Osteoblast (primary cell): ENCODE measurements at regions not wholly inside any gene's neighbourhood (a gene's known extent, or its start where the extent isn't known, plus 50 kb on each side); places are given as distances from the start of the nearest gene placed in this dataset.

Experiments used
- DNase-seq: peaks from one replicate; pipeline ENCODE4 v3.0.0; 2011; ENCODE audit warnings: low spot score, mixed read lengths; ENCODE audit not compliant: insufficient read length; ENCODE audit errors: missing footprints
- H2AFZ ChIP-seq: 2 replicates; pipeline ENCODE4 v1.6.0; 2011; ENCODE audit warnings: mild to moderate bottlenecking, low read length
- H3K27ac ChIP-seq: 2 replicates; pipeline ENCODE4 v1.5.1; 2011; ENCODE audit warnings: mild to moderate bottlenecking, low read depth, low read length, moderate library complexity
- H3K27me3 ChIP-seq: 2 replicates; pipeline ENCODE4 v1.6.0; 2012; ENCODE audit warnings: mild to moderate bottlenecking, control low read depth, inconsistent platforms, low read length, moderate library complexity; ENCODE audit not compliant: insufficient read depth
- H3K36me3 ChIP-seq: 2 replicates; pipeline ENCODE4 v1.5.1; 2011; ENCODE audit warnings: mild to moderate bottlenecking, low read length, control low read depth, moderate library complexity; ENCODE audit not compliant: insufficient read depth
- H3K4me1 ChIP-seq: 2 replicates; pipeline ENCODE4 v1.5.1; 2011; ENCODE audit warnings: mild to moderate bottlenecking, low read length, control low read depth, moderate library complexity; ENCODE audit not compliant: insufficient read depth
- H3K4me2 ChIP-seq: 2 replicates; pipeline ENCODE4 v1.6.0; 2011; ENCODE audit warnings: mild to moderate bottlenecking, low read length; ENCODE audit not compliant: insufficient read depth
- H3K4me3 ChIP-seq: fragments of 200-600 bp; sonication (generic); 3 replicates; pipeline ENCODE4 v1.5.1; 2012; ENCODE audit warnings: mild to moderate bottlenecking, low read length, inconsistent platforms; ENCODE audit not compliant: insufficient read depth
- H3K79me2 ChIP-seq: 2 replicates; pipeline ENCODE4 v1.6.0; 2012; ENCODE audit warnings: mild to moderate bottlenecking, low read length, control low read depth, inconsistent platforms; ENCODE audit not compliant: insufficient read depth
- H3K9me3 ChIP-seq: 2 replicates; pipeline ENCODE4 v1.5.1; 2011; ENCODE audit warnings: low read depth, low read length, control low read depth
- H4K20me1 ChIP-seq: 2 replicates; pipeline ENCODE4 v1.6.0; 2012; ENCODE audit warnings: mild to moderate bottlenecking, low read length, control low read depth; ENCODE audit not compliant: insufficient read depth
- TF ChIP-seq, protein P1 (sequence below): IDR thresholded peaks from 2 replicates; pipeline ENCODE4 v1.5.1; 2011; ENCODE audit warnings: mild to moderate bottlenecking, low read depth, low read length, moderate library complexity; ENCODE audit errors: extremely low read depth

DNA sequence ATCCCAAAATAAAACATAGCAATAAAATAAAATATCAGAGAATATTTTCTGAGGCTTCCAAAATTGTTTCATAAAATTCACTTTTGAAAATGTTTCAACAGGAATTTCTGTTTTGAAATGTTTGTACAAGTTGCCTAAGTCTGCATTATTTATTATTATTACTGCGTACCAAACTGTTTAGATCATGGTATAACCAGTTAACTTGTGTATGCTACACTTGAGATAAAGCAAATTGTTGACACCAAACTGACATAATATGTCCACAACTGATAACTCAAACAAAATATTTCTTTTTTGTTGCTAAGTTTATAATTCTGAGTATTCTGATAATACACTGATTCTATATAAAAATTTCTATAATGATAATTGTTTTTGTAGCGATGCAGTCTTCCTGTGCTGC is 531.8 kb upstream of the EYS start:
- Histone ChIP-seq H3K9me3 (peaks cover 2% of the 10 kb centered on the region), H3K4me2 (no peak overlapping the region), H3K27ac (no peak overlapping the region), H4K20me1 (no peaks in the 10 kb centered on the region), H3K79me2 (no peaks in the 10 kb centered on the region), H2AFZ (no peak overlapping the region), H3K36me3 (no peaks in the 10 kb centered on the region), H3K4me1 (no peaks in the 10 kb centered on the region), H3K27me3 (no peaks in the 10 kb centered on the region), H3K4me3 (no peak overlapping the region)
- TF ChIP-seq, protein P1, sequence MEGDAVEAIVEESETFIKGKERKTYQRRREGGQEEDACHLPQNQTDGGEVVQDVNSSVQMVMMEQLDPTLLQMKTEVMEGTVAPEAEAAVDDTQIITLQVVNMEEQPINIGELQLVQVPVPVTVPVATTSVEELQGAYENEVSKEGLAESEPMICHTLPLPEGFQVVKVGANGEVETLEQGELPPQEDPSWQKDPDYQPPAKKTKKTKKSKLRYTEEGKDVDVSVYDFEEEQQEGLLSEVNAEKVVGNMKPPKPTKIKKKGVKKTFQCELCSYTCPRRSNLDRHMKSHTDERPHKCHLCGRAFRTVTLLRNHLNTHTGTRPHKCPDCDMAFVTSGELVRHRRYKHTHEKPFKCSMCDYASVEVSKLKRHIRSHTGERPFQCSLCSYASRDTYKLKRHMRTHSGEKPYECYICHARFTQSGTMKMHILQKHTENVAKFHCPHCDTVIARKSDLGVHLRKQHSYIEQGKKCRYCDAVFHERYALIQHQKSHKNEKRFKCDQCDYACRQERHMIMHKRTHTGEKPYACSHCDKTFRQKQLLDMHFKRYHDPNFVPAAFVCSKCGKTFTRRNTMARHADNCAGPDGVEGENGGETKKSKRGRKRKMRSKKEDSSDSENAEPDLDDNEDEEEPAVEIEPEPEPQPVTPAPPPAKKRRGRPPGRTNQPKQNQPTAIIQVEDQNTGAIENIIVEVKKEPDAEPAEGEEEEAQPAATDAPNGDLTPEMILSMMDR = no peak
- no peak for DNase-seq

DNA sequence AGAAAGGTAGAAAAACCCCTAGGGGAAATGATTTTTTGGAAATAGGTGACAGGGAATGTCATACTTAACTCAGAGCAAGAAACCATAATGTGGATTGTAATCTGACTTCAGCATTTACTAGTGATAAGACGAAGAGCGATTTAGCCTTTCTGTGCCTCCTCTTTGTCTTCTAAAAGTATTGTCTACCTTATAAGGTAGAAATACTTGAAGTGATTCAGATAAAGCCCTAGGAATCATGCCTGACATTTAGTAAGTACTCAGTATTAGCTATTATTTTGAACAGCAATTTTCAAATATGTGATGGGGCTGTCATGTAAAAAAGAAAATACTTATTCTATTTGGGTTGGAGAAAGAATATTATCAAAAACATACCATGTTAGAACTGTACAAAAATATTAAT is 525.9 kb upstream of the EYS start:
- Histone ChIP-seq H3K4me1 (no peaks in the 10 kb centered on the region), H3K9me3 (peaks cover 2% of the 10 kb centered on the region), H3K79me2 (no peaks in the 10 kb centered on the region), H3K4me2 (no peak overlapping the region), H2AFZ (no peak overlapping the region), H3K27ac (no peak overlapping the region), H3K36me3 (no peaks in the 10 kb centered on the region), H3K4me3 (no peak overlapping the region), H3K27me3 (no peaks in the 10 kb centered on the region), H4K20me1 (no peaks in the 10 kb centered on the region)
- no peak for DNase-seq
- TF ChIP-seq, protein P1 = no peak

DNA sequence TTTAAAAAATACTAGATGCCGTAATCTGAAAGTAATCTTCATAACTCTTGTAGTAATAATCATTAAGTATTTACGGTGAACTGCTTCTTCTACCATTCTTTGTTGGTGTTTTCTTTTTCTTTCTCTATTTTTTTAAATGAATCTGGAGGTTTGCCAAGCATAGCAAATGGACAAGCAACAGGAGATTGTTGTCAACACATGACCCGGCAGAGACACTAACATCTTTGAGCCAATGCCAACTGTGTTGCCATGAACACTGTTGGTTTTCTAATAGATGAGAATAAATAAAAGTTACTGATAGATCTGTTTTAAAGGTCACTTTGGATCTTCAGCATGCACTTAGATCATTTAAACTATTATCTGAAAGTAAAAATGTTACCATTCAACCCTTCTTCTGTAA is 523.6 kb upstream of the EYS start:
- TF ChIP-seq, protein P1 = no peak
- H3K27me3 ChIP-seq = no peaks in the 10 kb centered on the region
- no peak overlapping the region for H3K4me2 ChIP-seq
- H3K4me1 ChIP-seq = no peaks in the 10 kb centered on the region
- no peak for DNase-seq
- H3K4me3 ChIP-seq = no peak overlapping the region
- H4K20me1 ChIP-seq = no peaks in the 10 kb centered on the region
- no peaks in the 10 kb centered on the region for H3K79me2 ChIP-seq
- no peaks in the 10 kb centered on the region for H3K9me3 ChIP-seq
- no peaks in the 10 kb centered on the region for H3K36me3 ChIP-seq
- H2AFZ ChIP-seq = no peak overlapping the region
- no peak overlapping the region for H3K27ac ChIP-seq

DNA sequence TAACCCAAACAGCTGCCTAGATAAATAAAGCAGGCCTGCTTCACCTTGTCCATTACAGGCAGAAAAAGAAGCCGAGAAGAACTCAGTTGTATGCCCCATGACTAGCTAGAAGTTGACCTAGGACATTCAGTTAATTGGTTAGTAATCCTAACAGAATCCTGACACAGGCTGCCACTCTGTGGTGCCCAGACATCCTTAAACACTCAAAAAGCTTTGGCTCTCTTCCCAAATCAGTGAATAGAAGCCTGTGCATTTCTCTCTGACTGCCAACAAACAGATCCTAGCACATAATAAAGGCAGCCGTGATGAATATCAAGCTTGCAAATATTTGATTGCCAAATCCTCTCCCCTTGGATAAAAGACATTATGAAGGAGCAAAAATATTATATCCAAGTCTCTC is 519.1 kb upstream of the EYS start:
- Histone ChIP-seq H3K36me3 (no peaks in the 10 kb centered on the region), H3K4me3 (no peak overlapping the region), H3K4me2 (no peak overlapping the region), H3K4me1 (no peaks in the 10 kb centered on the region), H3K9me3 (no peaks in the 10 kb centered on the region), H4K20me1 (no peaks in the 10 kb centered on the region), H3K27ac (no peak overlapping the region), H3K27me3 (no peaks in the 10 kb centered on the region), H2AFZ (no peak overlapping the region), H3K79me2 (no peaks in the 10 kb centered on the region)
- no peak for DNase-seq
- TF ChIP-seq, protein P1 = no peak
